ENCODE measurements at regions not wholly inside any gene's neighbourhood (a gene's known extent, or its start where the extent isn't known, plus 50 kb on each side); places are given as distances from the start of the nearest gene placed in this dataset.

DNA sequence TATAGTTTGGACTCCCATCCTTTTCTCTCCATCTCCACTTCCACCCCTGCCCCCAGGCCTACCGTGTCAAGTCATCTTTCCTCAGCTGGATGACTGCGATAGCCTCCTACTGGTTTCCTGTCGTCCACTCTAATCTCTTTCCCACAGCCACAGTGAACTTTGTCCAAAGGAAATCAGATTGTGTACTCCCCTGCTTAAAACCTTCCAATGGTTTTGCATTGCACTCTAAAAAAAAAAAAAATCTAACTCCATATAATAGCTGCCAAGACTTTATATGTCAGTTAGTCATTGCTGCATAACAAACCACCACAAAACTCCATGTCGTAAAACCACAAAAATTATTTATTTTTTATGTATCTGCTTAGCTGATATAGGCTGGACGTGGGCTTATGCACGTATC is 160.2 kb upstream of the CCDC68 start:
- TF ChIP-seq PATZ1 (CRISPR knock-in tag; IDR thresholded peaks at IDR 0.05; ENCODE audit: borderline replicate concordance) (no peak), ZFP30 (CRISPR knock-in tag; IDR thresholded peaks at IDR 0.05) (no peak), TSHZ2 (CRISPR knock-in tag; IDR thresholded peaks at IDR 0.05) (no peak)
- TF ChIP-seq, protein P1, sequence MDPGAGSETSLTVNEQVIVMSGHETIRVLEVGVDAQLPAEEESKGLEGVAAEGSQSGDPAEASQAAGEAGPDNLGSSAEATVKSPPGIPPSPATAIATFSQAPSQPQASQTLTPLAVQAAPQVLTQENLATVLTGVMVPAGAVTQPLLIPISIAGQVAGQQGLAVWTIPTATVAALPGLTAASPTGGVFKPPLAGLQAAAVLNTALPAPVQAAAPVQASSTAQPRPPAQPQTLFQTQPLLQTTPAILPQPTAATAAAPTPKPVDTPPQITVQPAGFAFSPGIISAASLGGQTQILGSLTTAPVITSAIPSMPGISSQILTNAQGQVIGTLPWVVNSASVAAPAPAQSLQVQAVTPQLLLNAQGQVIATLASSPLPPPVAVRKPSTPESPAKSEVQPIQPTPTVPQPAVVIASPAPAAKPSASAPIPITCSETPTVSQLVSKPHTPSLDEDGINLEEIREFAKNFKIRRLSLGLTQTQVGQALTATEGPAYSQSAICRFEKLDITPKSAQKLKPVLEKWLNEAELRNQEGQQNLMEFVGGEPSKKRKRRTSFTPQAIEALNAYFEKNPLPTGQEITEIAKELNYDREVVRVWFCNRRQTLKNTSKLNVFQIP (CRISPR knock-in tag; IDR thresholded peaks at IDR 0.05; ENCODE audit: borderline replicate concordance, low read depth): no peak
